NB4 (cell line): ENCODE measurements at regions not wholly inside any gene's neighbourhood (a gene's known extent, or its start where the extent isn't known, plus 50 kb on each side); places are given as distances from the start of the nearest gene placed in this dataset.

Source experiments
- POLR2A ChIP-seq: IDR thresholded peaks from 2 replicates; pipeline ENCODE4 v1.6.1; 2011; ENCODE audit warnings: mild to moderate bottlenecking; ENCODE audit not compliant: insufficient read length; ENCODE audit errors: extremely low read depth
- TF ChIP-seq, protein P1 (sequence below): IDR thresholded peaks from one replicate; pipeline ENCODE4 v1.5.1; 2012; ENCODE audit warnings: low read depth, low read length
- TF ChIP-seq, protein P2 (sequence below): IDR thresholded peaks from 2 replicates; pipeline ENCODE4 v1.6.1; 2011; ENCODE audit warnings: low read depth, low read length

DNA sequence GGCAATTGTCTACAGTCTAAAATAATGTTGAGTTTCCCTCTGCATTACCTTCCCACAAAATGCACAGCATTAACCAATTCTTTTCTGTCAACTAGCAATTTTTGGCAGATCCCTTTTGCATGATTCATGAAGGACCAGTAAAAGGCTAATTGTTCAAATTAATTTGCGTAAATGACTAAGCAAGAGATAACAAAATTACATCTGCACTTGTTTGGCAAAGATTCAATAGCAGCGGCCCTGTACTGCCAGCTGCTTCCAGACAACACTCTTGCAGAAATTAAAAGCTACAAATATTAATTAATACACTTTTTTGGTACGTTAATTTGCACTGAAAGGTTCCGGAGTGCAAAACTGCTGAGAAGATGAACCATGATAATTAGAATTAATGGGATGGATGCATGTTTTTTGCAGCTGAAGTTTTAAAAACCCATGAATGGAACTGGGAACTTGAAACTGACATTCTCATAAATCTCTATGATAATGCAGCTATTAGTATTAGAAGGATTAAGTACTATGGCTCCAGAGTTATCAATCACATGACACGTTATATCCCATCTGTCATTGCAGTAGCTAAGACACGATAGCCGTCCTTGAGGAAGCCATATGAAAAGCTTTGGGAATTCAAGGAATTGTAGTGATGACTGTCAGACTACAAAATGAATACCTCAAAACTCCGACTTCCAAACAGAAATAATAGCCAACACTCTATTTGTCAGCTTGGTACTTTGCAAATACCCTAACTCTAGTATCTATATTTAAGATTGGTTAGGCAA, 1268.3 kb upstream of the ACVR2A start:
- TF ChIP-seq, protein P1, sequence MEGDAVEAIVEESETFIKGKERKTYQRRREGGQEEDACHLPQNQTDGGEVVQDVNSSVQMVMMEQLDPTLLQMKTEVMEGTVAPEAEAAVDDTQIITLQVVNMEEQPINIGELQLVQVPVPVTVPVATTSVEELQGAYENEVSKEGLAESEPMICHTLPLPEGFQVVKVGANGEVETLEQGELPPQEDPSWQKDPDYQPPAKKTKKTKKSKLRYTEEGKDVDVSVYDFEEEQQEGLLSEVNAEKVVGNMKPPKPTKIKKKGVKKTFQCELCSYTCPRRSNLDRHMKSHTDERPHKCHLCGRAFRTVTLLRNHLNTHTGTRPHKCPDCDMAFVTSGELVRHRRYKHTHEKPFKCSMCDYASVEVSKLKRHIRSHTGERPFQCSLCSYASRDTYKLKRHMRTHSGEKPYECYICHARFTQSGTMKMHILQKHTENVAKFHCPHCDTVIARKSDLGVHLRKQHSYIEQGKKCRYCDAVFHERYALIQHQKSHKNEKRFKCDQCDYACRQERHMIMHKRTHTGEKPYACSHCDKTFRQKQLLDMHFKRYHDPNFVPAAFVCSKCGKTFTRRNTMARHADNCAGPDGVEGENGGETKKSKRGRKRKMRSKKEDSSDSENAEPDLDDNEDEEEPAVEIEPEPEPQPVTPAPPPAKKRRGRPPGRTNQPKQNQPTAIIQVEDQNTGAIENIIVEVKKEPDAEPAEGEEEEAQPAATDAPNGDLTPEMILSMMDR, result no peak
- no peak for TF ChIP-seq POLR2A
- TF ChIP-seq, protein P2, sequence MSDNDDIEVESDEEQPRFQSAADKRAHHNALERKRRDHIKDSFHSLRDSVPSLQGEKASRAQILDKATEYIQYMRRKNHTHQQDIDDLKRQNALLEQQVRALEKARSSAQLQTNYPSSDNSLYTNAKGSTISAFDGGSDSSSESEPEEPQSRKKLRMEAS, result no peak
